WTC11 (cell line): ENCODE measurements at regions not wholly inside any gene's neighbourhood (a gene's known extent, or its start where the extent isn't known, plus 50 kb on each side); places are given as distances from the start of the nearest gene placed in this dataset.

Experiments used
- ATAC-seq: fragments of 200-7000 bp; cut with Tn5 transposase; 2 replicates; pipeline ENCODE4 v1.10.0; 2021; ENCODE audit warnings: mild to moderate bottlenecking, moderate library complexity
- CTCF ChIA-PET: fragments of 300-600 bp; sonication (Branson Sonifier 250); formaldehyde crosslinking; loops from one replicate; lab custom pipeline; 2021; ENCODE audit warnings: antibody characterized with exemption; lab: Charles Lee
- POLR2A ChIA-PET: fragments of 350-600 bp; sonication (Branson Sonifier 250); formaldehyde crosslinking; loops from one replicate; lab custom pipeline; 2021; ENCODE audit warnings: antibody characterized with exemption; lab: Charles Lee
- DNase-seq: peaks from one replicate; pipeline ENCODE4 v3.0.0; 2021; ENCODE audit warnings: low spot score
- H3K27ac Mint-ChIP-seq: 2 replicates; pipeline ENCODE4 v1.8.0; 2021; ENCODE audit warnings: mixed read lengths
- H3K27me3 Mint-ChIP-seq: 2 replicates; pipeline ENCODE4 v1.8.0; 2021; ENCODE audit warnings: low read depth, mild to moderate bottlenecking, moderate library complexity, mixed read lengths
- H3K36me3 Mint-ChIP-seq: 2 replicates; pipeline ENCODE4 v1.8.0; 2021; ENCODE audit warnings: mixed read lengths
- H3K4me1 Mint-ChIP-seq: 2 replicates; pipeline ENCODE4 v1.8.0; 2022; ENCODE audit warnings: mixed read lengths
- H3K4me3 Mint-ChIP-seq: 2 replicates; pipeline ENCODE4 v1.8.0; 2021; ENCODE audit warnings: mild to moderate bottlenecking, moderate library complexity, mixed read lengths
- H3K9me3 Mint-ChIP-seq: 2 replicates; pipeline ENCODE4 v1.8.0; 2021; ENCODE audit warnings: mixed read lengths
- AFF4 ChIP-seq: sonication (generic); formaldehyde crosslinking; IDR thresholded peaks from 2 replicates; pipeline ENCODE4 v1.8.1; 2023; ENCODE audit warnings: mild to moderate bottlenecking, missing genetic modification reagents, borderline replicate concordance
- CBFB ChIP-seq: sonication (generic); formaldehyde crosslinking; IDR thresholded peaks from 2 replicates; pipeline ENCODE4 v1.8.1; 2022; ENCODE audit warnings: mild to moderate bottlenecking, low read depth, missing genetic modification reagents
- ELF4 ChIP-seq: sonication (generic); formaldehyde crosslinking; IDR thresholded peaks from 2 replicates; pipeline ENCODE4 v1.8.1; 2022; ENCODE audit warnings: low read depth, mild to moderate bottlenecking, moderate library complexity, missing genetic modification reagents
- ESRRA ChIP-seq: sonication (generic); formaldehyde crosslinking; IDR thresholded peaks from 2 replicates; pipeline ENCODE4 v1.8.1; 2022; ENCODE audit warnings: mild to moderate bottlenecking, missing genetic modification reagents, borderline replicate concordance
- ETV6 ChIP-seq: sonication (generic); formaldehyde crosslinking; IDR thresholded peaks from 2 replicates; pipeline ENCODE4 v1.8.1; 2022; ENCODE audit warnings: mild to moderate bottlenecking, missing genetic modification reagents
- FOXJ3 ChIP-seq: sonication (generic); formaldehyde crosslinking; IDR thresholded peaks from 2 replicates; pipeline ENCODE4 v1.9.0; 2021; ENCODE audit warnings: missing genetic modification reagents, mild to moderate bottlenecking, borderline replicate concordance
- FOXP4 ChIP-seq: sonication (generic); formaldehyde crosslinking; IDR thresholded peaks from 2 replicates; pipeline ENCODE4 v1.8.0; 2022; ENCODE audit warnings: mild to moderate bottlenecking, missing genetic modification reagents
- NFYB ChIP-seq: sonication (generic); formaldehyde crosslinking; conservative IDR thresholded peaks from 2 replicates; pipeline ENCODE4 v1.8.0; 2022; ENCODE audit warnings: low read depth, missing genetic modification reagents
- OVOL2 ChIP-seq: fragments of 250-450 bp; sonication (Bioruptor Pico); IDR thresholded peaks from 2 replicates; pipeline ENCODE4 v1.9.0; 2021; ENCODE audit warnings: mild to moderate bottlenecking, borderline replicate concordance
- SMAD3 ChIP-seq: sonication (generic); formaldehyde crosslinking; IDR thresholded peaks from 2 replicates; pipeline ENCODE4 v1.8.0; 2022; ENCODE audit warnings: missing genetic modification reagents, mild to moderate bottlenecking, borderline replicate concordance
- TEAD1 ChIP-seq: sonication (generic); formaldehyde crosslinking; IDR thresholded peaks from 2 replicates; pipeline ENCODE4 v1.8.0; 2022; ENCODE audit warnings: mild to moderate bottlenecking, missing genetic modification reagents
- TP53 ChIP-seq: sonication (generic); formaldehyde crosslinking; IDR thresholded peaks from 2 replicates; pipeline ENCODE4 v1.8.1; 2023; ENCODE audit warnings: mild to moderate bottlenecking, missing genetic modification reagents
- ZBTB21 ChIP-seq: sonication (generic); formaldehyde crosslinking; IDR thresholded peaks from 2 replicates; pipeline ENCODE4 v1.8.1; 2023; ENCODE audit warnings: mild to moderate bottlenecking, missing genetic modification reagents, borderline replicate concordance
- ZNF138 ChIP-seq: sonication (generic); formaldehyde crosslinking; conservative IDR thresholded peaks from 2 replicates; pipeline ENCODE4 v1.8.1; 2022; ENCODE audit warnings: mild to moderate bottlenecking, moderate library complexity, missing genetic modification reagents
- ZNF263 ChIP-seq: sonication (generic); formaldehyde crosslinking; IDR thresholded peaks from 2 replicates; pipeline ENCODE4 v1.8.1; 2022; ENCODE audit warnings: low read depth, mild to moderate bottlenecking, moderate library complexity, missing genetic modification reagents
- ZNF416 ChIP-seq: fragments of 250-450 bp; sonication (Bioruptor Pico); IDR thresholded peaks from 2 replicates; pipeline ENCODE4 v1.9.0; 2021; ENCODE audit warnings: mild to moderate bottlenecking, inconsistent platforms
- TF ChIP-seq, protein P1 (sequence below): fragments of 250-450 bp; sonication (Bioruptor Pico); conservative IDR thresholded peaks from 2 replicates; pipeline ENCODE4 v1.9.0; 2021; ENCODE audit warnings: mild to moderate bottlenecking

DNA sequence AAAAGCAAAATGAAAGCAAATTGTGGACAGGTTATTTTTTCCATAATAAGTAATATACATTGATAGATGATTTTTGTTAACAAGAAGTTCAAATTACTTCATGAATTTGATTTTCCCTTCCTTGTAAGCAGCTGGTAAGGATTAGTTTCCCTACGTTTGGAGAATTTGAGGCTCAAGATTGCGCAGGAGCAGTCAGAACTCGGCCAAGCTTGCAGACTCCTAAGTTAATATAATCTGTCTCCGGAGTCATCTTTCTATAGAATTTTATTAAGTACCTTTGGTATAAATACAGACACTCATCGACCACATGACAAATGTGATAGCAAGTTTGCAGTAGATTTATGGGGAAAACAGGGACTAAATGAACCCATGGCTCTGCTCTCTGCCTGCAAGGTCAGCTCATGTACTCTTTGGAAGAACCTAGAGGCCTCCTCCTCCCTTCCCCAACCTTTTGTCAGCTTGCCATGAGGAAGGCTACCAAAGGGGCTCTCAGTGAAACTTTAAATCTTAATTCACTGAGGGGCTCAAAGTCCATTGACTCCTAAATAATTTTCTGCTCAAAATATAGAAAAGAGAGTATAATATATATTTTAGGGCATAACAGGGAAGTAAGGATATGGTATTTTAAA is 89.2 kb upstream of the CTTNBP2 start:
- DNase-seq, result no peak
- Mint-ChIP-seq H3K36me3 (no peaks in the 10 kb centered on the region), H3K9me3 (peaks cover 4% of the 10 kb centered on the region; the same call in 1 of the 2 replicates), H3K4me3 (no peak overlapping the region), H3K4me1 (peaks cover 50% of the 10 kb centered on the region), H3K27me3 (peaks cover 3% of the 10 kb centered on the region; the same call in 1 of the 2 replicates), H3K27ac (peak overlapping the region; percentile 63)
- ATAC-seq, result peak; percentile 85
- CTCF ChIA-PET, result interaction anchor here (1.9 kb wide), 1 partner anchor 31 kb away, joined by 7 read pairs; no protein-coding TSS in a partner anchor
- TF ChIP-seq, protein P1, sequence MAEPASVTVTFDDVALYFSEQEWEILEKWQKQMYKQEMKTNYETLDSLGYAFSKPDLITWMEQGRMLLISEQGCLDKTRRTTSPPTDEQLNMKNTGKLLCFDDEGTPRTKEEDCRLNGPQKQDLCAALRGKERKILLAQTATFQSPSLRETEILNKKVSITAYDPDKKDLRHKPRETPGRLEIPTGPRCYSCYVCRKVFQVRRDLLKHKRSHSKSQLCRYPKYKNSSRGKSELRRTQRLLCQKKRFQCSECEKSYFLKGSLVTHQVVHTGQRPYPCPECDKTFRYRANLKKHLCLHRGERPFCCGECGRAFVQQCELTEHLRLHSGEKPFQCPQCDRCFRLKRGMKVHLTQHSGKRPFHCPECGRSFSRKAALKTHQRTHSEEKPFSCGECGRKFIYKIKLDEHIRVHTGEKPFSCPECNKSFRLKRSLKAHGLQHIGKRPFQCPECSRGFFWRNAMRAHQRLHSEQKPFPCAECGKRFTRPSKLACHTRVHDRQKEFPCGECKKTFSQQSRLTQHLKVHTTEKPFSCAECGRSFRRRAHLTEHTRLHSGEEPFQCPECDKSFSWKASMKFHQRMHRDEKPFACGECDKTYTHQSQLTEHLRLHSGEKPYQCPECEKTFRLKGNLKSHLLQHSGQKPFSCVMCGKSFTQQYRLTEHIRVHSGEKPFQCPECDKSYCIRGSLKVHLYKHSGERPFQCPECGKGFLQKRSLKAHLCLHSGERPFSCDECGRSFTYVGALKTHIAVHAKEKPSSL (CRISPR knock-in tag), result no peak
- TF ChIP-seq CBFB (CRISPR knock-in tag), result no peak
- no peak for TF ChIP-seq ZNF138 (CRISPR knock-in tag)
- TF ChIP-seq AFF4 (CRISPR knock-in tag), result no peak
- no peak for TF ChIP-seq ELF4 (CRISPR knock-in tag)
- POLR2A ChIA-PET, result no interaction called here

GRCh38 chr7:117963264-117964197 is 90.3 kb upstream of the CTTNBP2 start:
- Mint-ChIP-seq H3K36me3 (no peaks in the 10 kb centered on the region), H3K4me1 (peaks cover 50% of the 10 kb centered on the region), H3K27ac (peak overlapping the region; percentile 83), H3K9me3 (peaks cover 8% of the 10 kb centered on the region; the same call in 1 of the 2 replicates), H3K27me3 (peaks cover 3% of the 10 kb centered on the region; the same call in 1 of the 2 replicates), H3K4me3 (no peak overlapping the region)
- ATAC-seq, result peak; percentile 44; the same call in 1 of the 2 replicates
- TF ChIP-seq ETV6 (CRISPR knock-in tag) (no peak), ZNF416 (CRISPR knock-in tag) (no peak), OVOL2 (no peak), ZNF263 (CRISPR knock-in tag) (no peak), FOXP4 (CRISPR knock-in tag) (no peak)
- ChIA-PET POLR2A (no interaction called here), CTCF (interaction anchor here (1.9 kb wide), 1 partner anchor 30 kb away, joined by 7 read pairs; no protein-coding TSS in a partner anchor)
- no peak for DNase-seq

DNA sequence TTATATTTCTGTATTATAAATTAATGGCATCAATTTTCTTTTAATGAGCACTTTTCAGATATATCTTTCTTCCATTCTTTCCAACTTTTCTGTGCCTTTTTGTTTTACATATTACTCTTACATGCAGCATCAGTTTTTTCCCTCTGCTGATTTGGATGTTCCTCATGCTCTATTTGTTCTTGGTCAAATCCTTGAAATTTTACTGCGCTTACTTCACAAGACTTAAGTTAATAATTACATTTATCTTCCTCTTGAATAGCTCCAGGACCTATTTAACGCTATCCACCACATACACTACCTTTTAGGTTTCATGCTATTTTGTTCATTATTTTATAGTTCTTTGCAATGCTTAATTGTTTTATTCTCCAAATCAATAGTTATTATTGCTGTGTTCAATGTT is 97.6 kb upstream of the CTTNBP2 start:
- H3K9me3 Mint-ChIP-seq, result peaks cover 18% of the 10 kb centered on the region; the same call in 1 of the 2 replicates
- no peak overlapping the region for H3K4me3 Mint-ChIP-seq
- ATAC-seq, result no peak
- DNase-seq, result no peak
- ChIA-PET POLR2A (no interaction called here), CTCF (no interaction called here)
- H3K36me3 Mint-ChIP-seq, result 0 out of 2 replicates have a peak, but pooled peaks cover 2% of the 10 kb centered on the region
- peaks cover 4% of the 10 kb centered on the region; the same call in 1 of the 2 replicates for H3K4me1 Mint-ChIP-seq
- H3K27ac Mint-ChIP-seq, result no peak overlapping the region
- H3K27me3 Mint-ChIP-seq, result peaks cover 3% of the 10 kb centered on the region; the same call in 1 of the 2 replicates
- TF ChIP-seq FOXJ3 (CRISPR knock-in tag) (no peak), NFYB (CRISPR knock-in tag) (no peak), ZNF138 (CRISPR knock-in tag) (no peak), TEAD1 (no peak), TP53 (no peak), ESRRA (CRISPR knock-in tag) (no peak), AFF4 (CRISPR knock-in tag) (no peak), SMAD3 (CRISPR knock-in tag) (no peak), ZBTB21 (CRISPR knock-in tag) (no peak)
